H9 (cell line): ENCODE measurements at regions not wholly inside any gene's neighbourhood (a gene's known extent, or its start where the extent isn't known, plus 50 kb on each side); places are given as distances from the start of the nearest gene placed in this dataset.

Source experiments
- DNase-seq: peaks from one replicate; pipeline ENCODE4 v3.0.0-alpha.2; 2017
- H2AFZ ChIP-seq: one replicate; pipeline ENCODE4 v1.6.1; 2013; ENCODE audit warnings: mild to moderate bottlenecking, low read length, control low read depth, moderate library complexity
- H2AK5ac ChIP-seq: 2 replicates; pipeline ENCODE4 v1.6.1; 2013; ENCODE audit warnings: low read length, control low read depth, mixed read lengths; ENCODE audit not compliant: insufficient read length
- H2BK120ac ChIP-seq: one replicate; pipeline ENCODE4 v1.6.1; 2013; ENCODE audit warnings: low read depth, mild to moderate bottlenecking, low read length, control low read depth, inconsistent platforms; ENCODE audit not compliant: poor library complexity, severe bottlenecking
- H2BK12ac ChIP-seq: 2 replicates; pipeline ENCODE4 v1.6.1; 2013; ENCODE audit warnings: low read length, control low read depth, mixed read lengths, low read depth; ENCODE audit not compliant: insufficient read length
- H2BK15ac ChIP-seq: 2 replicates; pipeline ENCODE4 v1.6.1; 2013; ENCODE audit warnings: low read depth, low read length, control low read depth
- H2BK20ac ChIP-seq: one replicate; pipeline ENCODE4 v1.6.1; 2013; ENCODE audit warnings: low read depth, mild to moderate bottlenecking, low read length, control low read depth, inconsistent platforms; ENCODE audit not compliant: poor library complexity, severe bottlenecking
- H2BK5ac ChIP-seq: 2 replicates; pipeline ENCODE4 v1.6.1; 2013; ENCODE audit warnings: low read length, control low read depth, mixed read lengths; ENCODE audit not compliant: insufficient read length
- H3K14ac ChIP-seq: 2 replicates; pipeline ENCODE4 v1.6.1; 2013; ENCODE audit warnings: low read length, control low read depth; ENCODE audit not compliant: insufficient read depth
- H3K18ac ChIP-seq: 2 replicates; pipeline ENCODE4 v1.6.1; 2013; ENCODE audit warnings: low read depth, mild to moderate bottlenecking, mixed read lengths, low read length, control low read depth; ENCODE audit not compliant: insufficient read length
- H3K23ac ChIP-seq: 2 replicates; pipeline ENCODE4 v1.6.1; 2013; ENCODE audit warnings: low read length, control low read depth, mixed read lengths, low read depth; ENCODE audit not compliant: insufficient read length
- H3K23me2 ChIP-seq: 2 replicates; pipeline ENCODE4 v1.6.1; 2013; ENCODE audit warnings: low read depth, mild to moderate bottlenecking, mixed read lengths, low read length, control low read depth; ENCODE audit not compliant: insufficient read length, poor library complexity, severe bottlenecking
- H3K27ac ChIP-seq: 2 replicates; pipeline ENCODE4 v1.5.1; 2013; ENCODE audit warnings: low read length, control low read depth, mixed read lengths, low read depth; ENCODE audit not compliant: insufficient read length
- H3K27me3 ChIP-seq: 2 replicates; pipeline ENCODE4 v1.6.1; 2013; ENCODE audit warnings: low read length, control low read depth, inconsistent platforms; ENCODE audit not compliant: insufficient read depth
- H3K4ac ChIP-seq: 2 replicates; pipeline ENCODE4 v1.6.1; 2013; ENCODE audit warnings: low read depth, mild to moderate bottlenecking, control low read depth, inconsistent platforms, low read length, moderate library complexity
- H3K4me1 ChIP-seq: 2 replicates; pipeline ENCODE4 v1.6.1; 2013; ENCODE audit warnings: low read length, control low read depth, inconsistent platforms; ENCODE audit not compliant: insufficient read depth
- H3K4me2 ChIP-seq: 2 replicates; pipeline ENCODE4 v1.6.1; 2013; ENCODE audit warnings: low read length, control low read depth, mixed read lengths; ENCODE audit not compliant: insufficient read length, insufficient read depth
- H3K56ac ChIP-seq: 2 replicates; pipeline ENCODE4 v1.6.1; 2013; ENCODE audit warnings: low read depth, mild to moderate bottlenecking, mixed read lengths, low read length, control low read depth; ENCODE audit not compliant: insufficient read length
- H3K79me1 ChIP-seq: 2 replicates; pipeline ENCODE4 v1.6.1; 2013; ENCODE audit warnings: low read depth, mild to moderate bottlenecking, moderate library complexity, low read length, control low read depth, inconsistent platforms; ENCODE audit not compliant: insufficient read depth, poor library complexity, severe bottlenecking
- H3K79me2 ChIP-seq: 2 replicates; pipeline ENCODE4 v1.6.1; 2013; ENCODE audit warnings: low read length, control low read depth, inconsistent platforms; ENCODE audit not compliant: insufficient read depth
- H3K9ac ChIP-seq: 2 replicates; pipeline ENCODE4 v1.6.1; 2013; ENCODE audit warnings: low read length, control low read depth, mixed read lengths; ENCODE audit not compliant: insufficient read length; ENCODE audit errors: extremely low read depth
- H3K9me3 ChIP-seq: one replicate; pipeline ENCODE4 v1.6.1; 2013; ENCODE audit warnings: low read depth, low read length, inconsistent platforms; ENCODE audit not compliant: control insufficient read depth
- H3T11ph ChIP-seq: one replicate; pipeline ENCODE4 v1.6.1; 2013; ENCODE audit warnings: mild to moderate bottlenecking, low read length, control low read depth, inconsistent platforms
- H4K20me1 ChIP-seq: one replicate; pipeline ENCODE4 v1.6.1; 2013; ENCODE audit not compliant: control insufficient read depth, insufficient read length, insufficient read depth
- H4K5ac ChIP-seq: 2 replicates; pipeline ENCODE4 v1.6.1; 2013; ENCODE audit warnings: low read depth, mild to moderate bottlenecking, mixed read lengths, low read length, control low read depth; ENCODE audit not compliant: insufficient read length
- H4K8ac ChIP-seq: replicated peaks from 2 replicates; pipeline ENCODE4 v1.6.1; 2013; ENCODE audit warnings: low read length, control low read depth, mixed read lengths, low read depth; ENCODE audit not compliant: insufficient read length
- H4K91ac ChIP-seq: 2 replicates; pipeline ENCODE4 v1.6.1; 2013; ENCODE audit warnings: low read depth, mild to moderate bottlenecking, moderate library complexity, mixed read lengths, low read length, control low read depth; ENCODE audit not compliant: insufficient read length
- H3K27ac Mint-ChIP-seq, 3 experiments: 2 replicates in 2 of 3; 3 replicates in 1 of 3; pipeline ENCODE4 v1.8.0; 2020 to 2021; ENCODE audit warnings: mixed read lengths in 3 of 3, mild to moderate bottlenecking in 1 of 3, moderate library complexity in 1 of 3
- H3K27me3 Mint-ChIP-seq: 2 replicates; pipeline ENCODE4 v1.8.0; 2021; ENCODE audit warnings: low read depth, mild to moderate bottlenecking, moderate library complexity, mixed read lengths
- H3K36me3 Mint-ChIP-seq, 3 experiments: 2 replicates in 2 of 3; 3 replicates in 1 of 3; pipeline ENCODE4 v1.8.0; 2020 to 2021; ENCODE audit warnings: low read depth in 3 of 3, mixed read lengths in 3 of 3; ENCODE audit not compliant: insufficient read depth in 1 of 3
- H3K4me1 Mint-ChIP-seq, 2 experiments: 2 replicates each; pipeline ENCODE4 v1.8.0; 2020; ENCODE audit warnings: mixed read lengths in 2 of 2
- H3K4me3 Mint-ChIP-seq, 2 experiments: 2 replicates in 1 of 2; 3 replicates in 1 of 2; pipeline ENCODE4 v1.8.0; 2020 to 2021; ENCODE audit warnings: mild to moderate bottlenecking in 2 of 2, mixed read lengths in 2 of 2, moderate library complexity in 1 of 2
- H3K9me3 Mint-ChIP-seq, 2 experiments: 2 replicates in 1 of 2; 3 replicates in 1 of 2; pipeline ENCODE4 v1.8.0; 2020; ENCODE audit warnings: mild to moderate bottlenecking in 2 of 2, mixed read lengths in 2 of 2, moderate library complexity in 1 of 2
- WGBS: extraction: QIAGEN DNeasy Blood & Tissue Kit; methylation state at CpG from one replicate; pipeline ENCODE4 v1.1.7; 2013; ENCODE audit warnings: missing lambda C conversion rate, low lambda C conversion rate, mixed read lengths; ENCODE audit not compliant: insufficient read length; ENCODE audit errors: extremely low coverage; 5-methylcytosine and 5-hydroxymethylcytosine counted together
- TF ChIP-seq, protein P1 (sequence below): fragments of 200-600 bp; sonication (generic); conservative IDR thresholded peaks from 3 replicates; pipeline ENCODE4 v1.8.0; 2021; ENCODE audit warnings: antibody characterized with exemption, mild to moderate bottlenecking

GRCh38 chr12:84508851-84509260 is 403.7 kb downstream of the SLC6A15 start:
- Histone ChIP-seq H2BK5ac (no peak overlapping the region), H2BK15ac (no peak overlapping the region), H2AK5ac (no peak overlapping the region), H4K91ac (no peak overlapping the region), H3K27ac (no peak overlapping the region), H3K23me2 (no peaks in the 10 kb centered on the region), H3K79me2 (no peaks in the 10 kb centered on the region), H4K5ac (no peak overlapping the region), H3K4me1 (no peaks in the 10 kb centered on the region), H3K4me2 (no peak overlapping the region), H2BK12ac (no peak overlapping the region), H3K18ac (no peak overlapping the region), H3K79me1 (no peaks in the 10 kb centered on the region), H3K23ac (no peak overlapping the region), H2AFZ (no peak overlapping the region), H4K20me1 (no peaks in the 10 kb centered on the region), H2BK20ac (no peak overlapping the region), H2BK120ac (no peak overlapping the region), H3K27me3 (no peaks in the 10 kb centered on the region), H3K56ac (no peak overlapping the region), H3K4ac (no peak overlapping the region), H3K9me3 (no peaks in the 10 kb centered on the region), H4K8ac (no peak overlapping the region), H3T11ph (no peak overlapping the region), H3K14ac (no peak overlapping the region), H3K9ac (no peak overlapping the region)
- Mint-ChIP-seq H3K27me3 (no peaks in the 10 kb centered on the region), H3K27ac (no peak overlapping the region), H3K4me3 (no peak overlapping the region), H3K36me3 (no peaks in the 10 kb centered on the region; a peak in 1 of 7 replicates), H3K4me1 (0 out of 4 replicates have a peak, but pooled peaks cover 0 to 2% of the 10 kb centered on the region in 2 experiments), H3K9me3 (peaks cover 0 to 3% of the 10 kb centered on the region in 2 experiments; a peak in 1 of 5 replicates)
- DNase-seq, result no peak
- WGBS, result no CpG with 5 or more reads among the region's 2 CpGs
- TF ChIP-seq, protein P1, sequence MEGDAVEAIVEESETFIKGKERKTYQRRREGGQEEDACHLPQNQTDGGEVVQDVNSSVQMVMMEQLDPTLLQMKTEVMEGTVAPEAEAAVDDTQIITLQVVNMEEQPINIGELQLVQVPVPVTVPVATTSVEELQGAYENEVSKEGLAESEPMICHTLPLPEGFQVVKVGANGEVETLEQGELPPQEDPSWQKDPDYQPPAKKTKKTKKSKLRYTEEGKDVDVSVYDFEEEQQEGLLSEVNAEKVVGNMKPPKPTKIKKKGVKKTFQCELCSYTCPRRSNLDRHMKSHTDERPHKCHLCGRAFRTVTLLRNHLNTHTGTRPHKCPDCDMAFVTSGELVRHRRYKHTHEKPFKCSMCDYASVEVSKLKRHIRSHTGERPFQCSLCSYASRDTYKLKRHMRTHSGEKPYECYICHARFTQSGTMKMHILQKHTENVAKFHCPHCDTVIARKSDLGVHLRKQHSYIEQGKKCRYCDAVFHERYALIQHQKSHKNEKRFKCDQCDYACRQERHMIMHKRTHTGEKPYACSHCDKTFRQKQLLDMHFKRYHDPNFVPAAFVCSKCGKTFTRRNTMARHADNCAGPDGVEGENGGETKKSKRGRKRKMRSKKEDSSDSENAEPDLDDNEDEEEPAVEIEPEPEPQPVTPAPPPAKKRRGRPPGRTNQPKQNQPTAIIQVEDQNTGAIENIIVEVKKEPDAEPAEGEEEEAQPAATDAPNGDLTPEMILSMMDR, result no peak
